DMS114 treated with DMSO at 0.1 percent for 48 hours (cell line): ENCODE measurements at regions not wholly inside any gene's neighbourhood (a gene's known extent, or its start where the extent isn't known, plus 50 kb on each side); places are given as distances from the start of the nearest gene placed in this dataset.
"Not testable (repeated sequence)": the region's sequence is repeated elsewhere in the genome, so short reads cannot be mapped to it uniquely, and the experiment has no call there.

Experiments used
- DNase-seq: peaks from one replicate; lab custom pipeline; 2025; ENCODE audit not compliant: unreplicated experiment; lab: John Stamatoyannopoulos, UW

DNA sequence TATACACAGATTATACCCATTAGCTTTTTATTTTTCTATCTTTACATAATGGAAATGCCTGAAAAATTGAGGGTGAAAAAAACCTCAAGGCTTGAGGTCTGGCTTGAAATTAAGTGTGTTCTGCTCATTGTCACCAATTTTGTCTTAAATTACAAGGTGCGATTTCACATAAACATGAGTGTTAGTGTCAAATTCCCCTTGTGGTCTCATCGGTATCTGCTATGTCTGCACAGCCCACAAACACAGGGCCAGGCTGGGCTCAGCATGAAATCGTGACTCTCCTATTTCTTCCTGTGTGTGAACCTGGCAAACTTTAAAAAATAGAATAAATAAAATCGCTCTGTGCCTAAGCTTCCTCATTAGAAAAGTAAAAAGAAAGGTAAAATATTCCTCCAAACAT, 109.1 kb downstream of the CRLF2 start:
- DNase-seq = no peak

DNA sequence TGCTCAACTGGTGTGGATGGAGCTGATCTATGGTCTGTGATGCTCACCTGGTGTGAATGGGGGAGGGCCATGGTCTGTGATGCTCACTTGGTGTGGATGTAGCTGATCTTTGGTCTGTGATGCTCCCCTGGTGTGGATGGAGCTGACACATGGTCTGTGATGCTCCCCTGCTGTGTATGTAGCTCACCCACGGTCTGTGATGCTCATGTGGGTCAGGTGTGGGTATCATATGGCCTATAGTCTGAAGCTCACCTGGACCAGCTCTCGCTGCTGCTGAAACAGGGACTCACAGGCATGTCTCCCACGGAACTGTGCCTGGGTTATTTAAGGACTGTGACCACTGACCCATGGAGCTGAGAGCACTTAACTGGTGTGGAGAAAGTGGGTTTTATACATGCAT, 109.7 kb downstream of the CRLF2 start:
- DNase-seq = no peak

DNA sequence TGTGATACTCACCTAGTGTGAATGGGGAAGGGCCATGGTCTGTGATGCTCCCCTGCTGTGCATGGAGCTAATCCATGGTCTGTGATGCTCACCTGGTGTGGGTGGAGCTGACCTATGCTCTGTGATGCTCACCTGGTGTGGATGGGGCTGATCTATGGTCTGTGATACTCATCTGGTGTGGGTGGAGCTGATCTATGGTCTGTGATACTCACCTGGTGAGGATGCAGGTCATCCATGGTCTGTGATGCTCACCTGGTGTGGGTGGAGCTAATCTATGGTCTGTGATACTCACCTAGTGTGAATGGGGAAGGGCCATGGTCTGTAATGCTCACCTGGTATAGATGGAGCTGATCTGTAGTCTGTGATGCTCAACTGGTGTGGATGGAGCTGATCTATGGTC, 110.2 kb downstream of the CRLF2 start:
- DNase-seq = not testable (repeated sequence)

DNA sequence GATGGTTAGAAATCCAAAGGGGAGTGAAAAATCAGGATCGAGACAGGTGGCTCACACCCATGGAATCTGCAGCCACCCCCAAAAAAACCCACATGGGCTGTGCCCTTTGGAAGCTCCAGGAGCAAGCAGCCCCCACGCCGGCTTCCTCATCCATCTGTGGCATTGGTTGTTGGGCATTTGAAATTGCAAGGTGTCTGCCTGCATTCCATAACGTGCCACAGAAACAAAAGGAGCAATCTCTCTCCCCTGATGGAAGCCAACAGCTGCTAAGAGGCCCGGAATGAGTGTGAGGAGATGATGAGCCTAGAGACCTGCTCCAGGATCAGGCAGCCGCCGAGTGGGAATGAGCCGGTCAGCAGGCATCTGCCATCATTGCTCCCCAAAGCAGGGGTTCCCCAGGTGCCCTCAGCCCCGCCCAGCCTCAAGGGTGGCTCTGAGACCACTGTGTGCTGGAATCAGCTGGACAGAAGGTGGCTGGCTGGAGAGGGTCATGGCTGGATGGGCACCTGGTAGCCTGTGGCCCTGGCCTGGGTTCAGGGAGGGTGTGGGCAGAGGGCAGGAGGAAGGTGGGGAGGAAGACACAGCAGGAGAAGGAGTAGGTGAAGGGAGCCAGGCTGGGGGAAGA, 113.2 kb downstream of the CRLF2 start:
- no peak for DNase-seq

- DNase-seq = no peak
Observed at GRCh38 chrX:1097328-1097727, 115.1 kb downstream of the CRLF2 start.

DNA sequence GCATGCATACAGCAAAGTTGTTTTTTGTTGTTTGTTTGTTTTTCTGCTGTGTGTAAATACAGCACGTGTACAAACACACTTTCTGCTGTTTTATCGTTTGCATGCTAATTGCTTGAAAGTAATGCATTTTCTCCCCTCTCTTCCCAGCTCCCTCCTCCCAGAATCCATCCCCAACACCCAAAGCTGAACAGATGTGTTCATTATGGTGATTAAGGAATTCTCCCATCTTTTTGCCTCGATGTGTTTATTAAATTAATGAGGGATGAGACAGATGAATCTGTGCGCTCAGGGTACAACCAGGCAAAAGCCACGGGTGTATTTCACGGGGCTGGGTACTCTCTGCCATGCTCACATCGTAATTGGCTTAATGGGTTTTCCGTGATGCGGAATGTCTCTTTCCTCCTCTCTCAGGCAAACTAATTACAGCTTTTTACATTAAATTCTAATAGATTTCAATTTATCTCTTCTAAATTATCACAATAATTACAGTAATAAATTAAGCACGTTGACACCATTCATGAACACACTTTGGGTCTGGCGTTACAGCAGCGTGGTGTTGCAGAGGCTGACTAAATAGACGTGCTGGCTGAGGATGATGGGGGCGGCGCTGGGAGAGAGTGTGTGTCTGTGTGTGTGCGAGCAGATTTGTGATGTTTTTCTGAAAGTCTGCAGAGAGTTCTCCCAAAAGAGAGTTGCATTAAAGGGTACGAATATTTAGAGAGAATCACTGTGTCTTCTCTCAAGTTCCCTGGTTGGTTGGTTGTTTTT, 117.7 kb downstream of the CRLF2 start:
- no peak for DNase-seq

GRCh38 chrX:1093586-1094421, 118.6 kb downstream of the CRLF2 start:
- no peak for DNase-seq

- DNase-seq = no peak
Observed at GRCh38 chrX:1093121-1093520, 119.3 kb downstream of the CRLF2 start.

DNA sequence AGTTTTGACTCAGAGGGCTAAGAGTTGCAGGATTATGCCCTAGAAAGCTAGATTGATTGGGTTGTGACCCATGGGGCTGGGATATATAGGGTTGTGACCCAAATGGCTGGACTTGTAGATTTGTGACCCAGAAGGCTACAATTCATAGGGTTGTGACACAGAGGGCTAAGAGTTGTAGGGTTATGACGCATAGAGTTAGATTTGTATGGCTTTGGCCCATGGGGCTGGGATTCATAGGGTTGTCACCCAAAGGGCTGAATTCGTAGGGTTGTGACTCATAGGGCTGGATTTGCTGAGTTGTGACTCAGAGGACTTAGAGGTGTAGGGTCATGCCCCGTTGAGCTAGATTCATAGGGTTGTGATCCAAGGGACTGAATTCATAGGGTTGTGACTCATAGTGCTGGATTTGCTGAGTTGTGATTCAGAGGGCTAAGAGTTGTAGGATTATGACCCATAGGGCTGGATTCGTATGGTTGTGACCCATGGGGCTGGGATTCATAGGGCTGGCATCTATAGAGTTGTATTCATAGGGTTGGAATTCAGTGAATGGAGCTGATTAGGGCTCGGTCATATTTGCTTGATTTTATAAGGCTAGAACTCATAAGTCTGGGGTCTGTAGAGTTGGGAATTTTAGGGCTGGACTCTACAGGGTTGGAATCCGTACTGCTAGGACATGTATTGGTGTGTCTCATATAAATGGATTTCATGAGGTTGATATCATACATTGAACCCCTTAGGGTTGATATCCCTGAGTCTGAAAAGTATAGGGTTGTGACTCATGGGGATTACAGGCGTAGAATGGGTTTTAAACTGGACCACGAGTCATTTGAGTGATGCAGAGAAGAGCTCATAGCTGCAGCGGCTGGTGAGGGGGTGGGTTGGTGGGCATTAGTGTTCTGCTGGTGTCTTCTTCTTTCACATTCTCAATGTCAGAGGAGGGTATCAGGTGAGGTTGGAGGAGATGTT, 125.7 kb downstream of the CRLF2 start:
- DNase-seq = no peak

- not testable (repeated sequence) for DNase-seq
Observed at GRCh38 chrX:1085871-1086270, 126.6 kb downstream of the CRLF2 start.

GRCh38 chrX:1084689-1085088, 127.8 kb downstream of the CRLF2 start:
- DNase-seq = no peak

GRCh38 chrX:1076871-1077651, 135.4 kb downstream of the CRLF2 start:
- no peak for DNase-seq

- no peak for DNase-seq
Observed at GRCh38 chrX:1075741-1076140, 136.7 kb downstream of the CRLF2 start.

DNA sequence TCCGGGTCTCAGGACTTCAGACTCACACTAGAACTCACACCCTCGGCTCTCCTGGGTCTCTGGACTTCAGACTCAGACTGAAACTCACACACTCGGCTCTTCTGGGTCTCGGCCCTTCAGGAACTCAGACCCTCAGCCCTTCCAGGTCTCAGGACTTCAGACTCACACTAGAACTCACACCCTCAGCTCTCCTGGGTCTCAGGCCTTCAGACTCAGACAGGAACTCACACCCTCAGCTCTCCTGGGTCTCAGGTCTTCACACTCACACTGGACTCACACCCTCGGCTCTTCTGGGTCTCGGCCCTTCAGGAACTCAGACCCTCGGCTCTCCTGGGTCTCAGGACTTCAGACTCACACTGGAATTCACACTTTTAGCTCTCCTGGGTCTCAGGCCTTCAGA, 137.3 kb downstream of the CRLF2 start:
- DNase-seq = no peak

- no peak for DNase-seq
Observed at GRCh38 chrX:1074755-1075154, 137.7 kb downstream of the CRLF2 start.

- no peak for DNase-seq
Observed at GRCh38 chrX:1074172-1074571, 138.3 kb downstream of the CRLF2 start.

DNA sequence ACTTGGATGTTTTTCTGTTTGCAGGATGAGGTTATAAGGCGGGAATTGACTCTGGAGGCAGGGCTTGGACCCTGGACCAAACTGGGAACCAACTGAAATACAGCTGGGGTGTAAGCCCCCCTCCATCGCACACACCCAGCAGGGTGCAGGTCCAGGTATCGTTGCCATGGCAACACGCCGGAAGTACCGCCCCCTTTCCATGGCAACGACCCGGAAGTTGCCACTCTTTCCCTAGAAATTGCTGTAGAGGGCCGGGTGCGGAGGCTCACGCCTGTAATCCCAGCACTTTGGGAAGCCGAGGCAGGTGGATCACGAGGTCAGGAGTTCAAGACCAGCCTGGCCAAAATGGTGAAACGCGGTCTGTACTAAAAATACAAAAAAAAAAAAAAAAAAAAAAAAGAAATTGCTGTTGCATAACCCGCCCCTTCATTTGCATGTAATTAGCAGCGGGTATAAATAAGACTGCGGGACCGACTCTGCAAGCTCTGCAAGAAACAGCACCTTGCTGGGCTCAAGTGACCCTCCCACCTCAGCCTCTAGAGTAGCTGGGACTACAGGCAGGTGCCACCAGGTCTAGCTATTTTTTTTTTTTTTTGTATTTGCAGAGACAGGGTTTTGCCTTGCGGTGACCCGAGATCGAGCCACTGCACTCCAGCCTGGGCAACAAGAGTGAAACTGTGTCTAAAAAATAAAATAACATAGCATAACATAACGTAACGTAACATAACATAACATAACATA, 139.6 kb downstream of the CRLF2 start:
- DNase-seq = peak; percentile 17

- no peak for DNase-seq
Observed at GRCh38 chrX:1071351-1071750, 141.1 kb downstream of the CRLF2 start.

GRCh38 chrX:1062351-1062750, 150.1 kb downstream of the CRLF2 start:
- DNase-seq = no peak
